HG03558 (cell line): ENCODE measurements at regions not wholly inside any gene's neighbourhood (a gene's known extent, or its start where the extent isn't known, plus 50 kb on each side); places are given as distances from the start of the nearest gene placed in this dataset.

Experiments used
- ATAC-seq: cut with Tn5 transposase; IDR thresholded peaks from one replicate; pipeline ENCODE4 v1.9.1; 2021; ENCODE audit warnings: moderate number of reproducible peaks; ENCODE audit not compliant: unreplicated experiment; ENCODE audit errors: extremely low read depth

DNA sequence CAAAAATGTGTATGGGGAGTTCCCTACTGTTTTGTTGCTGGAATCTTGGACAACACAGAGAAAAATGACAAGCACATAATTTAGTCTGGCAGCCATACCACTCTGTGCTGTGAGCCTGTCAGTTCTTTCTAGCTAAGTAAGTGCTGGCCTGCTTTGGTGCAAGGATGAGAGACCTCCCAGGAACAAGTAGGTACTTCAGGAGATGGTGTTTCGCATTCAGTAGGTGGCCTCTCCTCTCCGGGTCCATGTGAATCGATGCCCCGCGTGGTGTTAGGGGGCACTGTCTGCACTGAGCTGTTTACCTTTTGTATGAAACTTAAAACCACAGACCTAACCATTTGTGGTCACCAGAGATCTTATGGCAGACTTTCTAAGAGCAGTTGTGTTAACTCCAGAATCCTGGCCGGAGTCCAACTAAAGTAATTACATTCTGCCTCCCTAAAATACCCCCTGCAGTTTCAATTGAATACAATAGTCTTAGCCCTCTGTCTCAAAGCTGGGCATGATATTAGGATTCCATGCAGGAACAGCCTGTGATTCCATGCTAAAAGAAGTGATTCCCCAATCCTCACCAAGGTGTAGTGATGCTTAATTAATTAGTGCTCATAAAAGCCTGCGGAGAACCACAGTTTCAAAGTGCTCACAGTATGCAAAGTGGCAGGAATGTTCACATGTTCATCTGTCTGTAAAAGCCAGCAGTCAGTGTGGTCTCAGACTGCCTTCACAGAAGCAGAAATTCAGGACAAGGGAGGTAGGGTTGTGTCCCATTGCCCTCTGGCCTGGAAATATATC, 64.2 kb downstream of the LLPH start:
- peak; percentile 87 for ATAC-seq

DNA sequence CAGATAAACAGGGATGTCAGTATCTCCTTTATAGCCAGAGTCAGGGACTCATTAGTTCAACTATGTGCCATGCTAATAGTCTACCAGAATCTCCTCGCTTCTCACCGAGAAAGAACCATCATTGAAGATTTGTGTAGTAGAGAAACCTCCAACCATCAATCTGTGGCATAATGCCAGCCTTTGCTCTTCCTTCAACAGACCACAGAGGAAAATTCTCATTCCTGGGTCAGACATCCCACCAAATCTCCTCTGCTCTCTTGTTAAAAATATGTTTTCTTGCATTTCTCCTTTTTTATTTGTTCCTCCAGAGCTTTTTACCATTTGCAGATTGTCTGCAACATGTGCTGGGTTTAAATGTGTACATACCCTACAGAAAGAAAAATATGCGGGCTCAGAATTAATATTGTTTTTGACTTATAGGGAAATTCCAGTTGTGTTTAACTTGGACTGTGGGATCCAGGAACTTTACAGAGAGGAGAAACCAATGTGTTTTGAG, 64.9 kb downstream of the LLPH start:
- ATAC-seq, result no peak

DNA sequence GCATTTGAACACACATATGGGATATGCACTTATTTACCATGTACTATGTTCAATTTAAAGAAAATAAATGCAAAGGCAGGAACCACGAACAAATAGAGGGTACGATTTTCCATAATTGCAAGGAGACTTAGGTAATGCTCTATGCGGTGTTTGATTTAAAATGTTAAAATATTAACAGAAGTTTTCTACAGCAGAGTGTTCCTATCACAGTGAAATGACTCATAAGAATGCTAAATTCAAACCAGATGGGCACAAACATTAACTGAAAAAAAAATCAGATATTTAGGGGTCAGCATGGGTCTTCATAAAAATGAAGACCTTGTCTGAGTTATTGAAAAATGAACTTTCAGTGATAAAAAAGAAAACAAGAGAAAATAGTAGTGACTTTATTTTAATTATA, 65.4 kb downstream of the LLPH start:
- ATAC-seq, result no peak

DNA sequence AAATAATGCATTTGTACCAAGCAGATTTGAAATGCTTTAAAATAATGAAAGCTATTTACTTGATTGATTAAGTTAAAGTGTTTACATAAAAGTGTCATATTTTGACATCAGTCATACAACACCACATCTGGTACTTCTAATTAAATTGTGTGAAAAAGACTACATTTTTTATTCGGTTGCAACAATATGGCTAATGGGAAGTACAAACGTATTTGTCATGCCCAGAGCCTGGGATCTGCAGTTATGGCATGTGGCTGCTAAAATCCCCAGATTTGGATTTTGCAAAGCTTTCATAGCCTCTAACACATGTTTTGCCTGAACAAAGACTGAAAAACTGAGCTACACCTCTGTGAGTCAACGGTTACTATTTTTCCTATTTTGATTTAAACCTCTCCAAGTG, 66.6 kb downstream of the LLPH start:
- no peak for ATAC-seq

DNA sequence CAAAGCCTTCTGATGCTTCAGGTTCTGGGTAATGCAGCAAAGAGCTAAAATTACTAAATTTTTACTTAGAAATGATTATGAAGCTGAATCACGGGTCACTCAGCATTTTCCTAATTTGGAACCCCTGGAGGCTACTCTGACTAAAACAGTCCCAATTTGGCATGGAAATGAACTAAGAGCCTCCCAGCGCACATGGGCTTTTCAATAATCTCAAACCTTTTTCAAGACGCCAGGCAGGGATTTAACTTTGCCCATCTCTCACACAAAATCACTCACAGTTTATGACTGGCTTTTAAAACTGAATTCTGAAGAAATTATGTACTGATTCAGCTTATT, 68.3 kb downstream of the LLPH start:
- no peak for ATAC-seq

DNA sequence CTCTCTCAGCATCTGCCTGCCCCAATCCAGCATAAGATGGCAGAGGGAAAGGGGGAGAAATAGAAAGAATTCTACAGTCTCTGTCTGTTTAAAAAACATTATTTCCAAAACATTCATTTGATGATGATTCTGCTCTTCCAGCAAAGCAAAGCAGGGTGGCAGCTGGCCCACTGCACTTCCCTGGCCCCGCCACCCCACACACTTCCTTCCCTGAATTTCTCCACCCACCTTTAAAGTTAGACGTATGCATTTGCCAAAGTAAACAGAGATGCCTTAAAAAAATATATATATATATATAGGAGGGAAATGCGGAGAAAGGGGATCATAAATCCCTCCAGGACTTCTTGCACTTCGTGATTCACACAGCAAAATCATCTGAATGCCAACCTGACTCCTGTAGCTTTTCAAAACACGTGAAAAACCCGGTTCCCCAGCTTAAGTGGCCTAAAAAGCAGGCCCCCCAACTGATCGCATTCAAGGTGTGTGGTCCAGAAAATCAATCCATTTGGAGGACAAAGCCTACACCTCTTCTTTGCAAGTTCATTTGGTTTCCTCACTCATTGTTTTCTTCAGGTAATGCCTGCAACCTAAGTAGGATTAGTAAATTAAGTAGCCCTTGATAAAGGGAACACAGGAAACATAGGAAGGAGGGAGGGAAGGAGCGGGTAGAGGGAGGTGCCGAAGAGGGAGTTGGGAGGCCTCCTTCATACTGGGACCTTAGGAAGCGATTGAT, 68.8 kb downstream of the LLPH start:
- ATAC-seq, result no peak

DNA sequence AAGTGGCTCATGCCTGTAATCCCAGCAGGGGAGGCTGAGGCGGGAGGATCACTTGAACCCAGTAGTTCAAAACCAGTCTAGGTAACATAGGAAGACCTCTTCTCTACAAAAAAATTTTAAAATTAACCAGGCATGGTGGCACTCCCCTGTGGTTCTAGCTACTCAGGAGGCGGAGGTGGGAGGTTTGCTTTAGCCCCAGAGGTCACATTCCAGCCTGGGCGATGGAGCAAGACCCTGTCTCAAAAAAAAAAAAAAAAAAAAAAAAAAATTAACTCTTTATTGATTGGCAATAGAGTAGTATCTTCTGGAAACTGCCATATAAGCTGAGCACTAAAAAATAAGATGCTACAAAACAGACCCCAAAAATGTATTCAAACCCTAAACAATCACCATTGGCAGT, 69.5 kb downstream of the LLPH start:
- ATAC-seq, result no peak

DNA sequence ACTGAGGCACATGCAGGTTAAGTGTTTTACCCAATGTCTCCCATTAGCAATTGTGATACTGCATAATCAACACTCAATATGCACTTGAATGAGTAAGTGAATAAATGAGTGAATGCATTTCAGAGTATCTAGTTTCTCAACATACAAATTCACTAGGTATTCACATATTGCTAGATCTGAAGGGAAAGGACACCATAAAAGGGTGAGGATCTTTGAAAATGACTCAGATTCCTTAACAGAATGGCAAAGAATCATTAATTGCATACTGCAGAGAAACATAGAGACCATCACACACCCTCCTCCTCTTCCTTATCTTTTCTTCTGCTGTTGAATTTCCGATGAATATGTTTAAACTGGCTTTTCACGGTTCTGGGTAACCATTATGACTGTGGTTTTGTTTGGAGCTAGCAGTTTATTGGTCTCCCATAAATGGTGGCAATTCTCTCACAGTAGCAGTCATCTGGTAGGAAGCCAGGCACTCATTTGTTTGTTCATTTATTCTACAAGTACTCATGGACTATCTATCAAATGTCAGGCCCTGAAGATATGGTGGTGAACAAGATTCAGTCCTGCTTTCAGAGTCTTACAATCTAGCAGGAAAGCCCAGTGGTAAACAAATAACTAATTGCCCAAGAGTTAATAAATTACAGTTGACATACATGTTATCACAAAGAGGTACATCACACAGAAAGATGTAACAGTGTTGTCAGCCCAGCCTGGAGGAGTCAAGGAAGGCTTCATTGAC, 70.2 kb downstream of the LLPH start:
- ATAC-seq, result no peak

DNA sequence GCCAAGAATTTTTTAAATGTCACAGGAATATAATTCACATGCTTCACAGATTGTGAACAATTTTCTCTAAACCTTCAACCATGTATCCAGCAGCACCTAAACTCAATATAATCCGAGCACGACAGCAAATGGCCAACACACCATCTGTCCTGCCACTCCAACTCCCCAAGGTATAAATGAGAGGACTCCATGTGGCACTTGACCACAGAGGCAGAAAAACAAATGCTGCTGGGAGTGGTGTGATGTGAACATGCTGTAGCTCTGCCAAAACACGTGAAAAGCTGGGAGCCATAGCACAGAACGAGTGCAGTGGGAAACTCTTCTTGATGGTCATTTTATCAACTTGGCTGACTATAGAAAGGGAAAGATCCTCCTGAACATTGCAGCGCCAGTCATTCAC, 70.9 kb downstream of the LLPH start:
- ATAC-seq, result no peak

DNA sequence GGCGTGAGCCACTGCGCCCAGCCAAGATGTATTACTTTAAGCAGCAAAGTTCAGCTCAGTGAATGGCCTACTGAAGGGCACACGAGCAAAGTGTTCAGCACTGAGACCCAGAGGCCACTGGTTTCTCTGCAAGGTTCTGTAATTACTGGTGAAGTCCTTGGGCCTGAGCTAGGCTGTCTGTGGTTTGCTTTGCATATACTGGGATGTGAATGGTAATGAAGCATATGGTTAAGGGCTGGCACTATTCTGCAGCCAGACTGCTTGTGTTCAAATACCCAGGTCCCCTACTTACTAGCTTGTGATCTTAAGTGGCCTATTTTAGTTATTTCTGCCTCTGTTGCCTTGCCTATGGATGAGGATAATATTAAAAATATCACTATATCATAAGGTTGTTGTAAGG, 72.0 kb downstream of the LLPH start:
- ATAC-seq, result no peak

DNA sequence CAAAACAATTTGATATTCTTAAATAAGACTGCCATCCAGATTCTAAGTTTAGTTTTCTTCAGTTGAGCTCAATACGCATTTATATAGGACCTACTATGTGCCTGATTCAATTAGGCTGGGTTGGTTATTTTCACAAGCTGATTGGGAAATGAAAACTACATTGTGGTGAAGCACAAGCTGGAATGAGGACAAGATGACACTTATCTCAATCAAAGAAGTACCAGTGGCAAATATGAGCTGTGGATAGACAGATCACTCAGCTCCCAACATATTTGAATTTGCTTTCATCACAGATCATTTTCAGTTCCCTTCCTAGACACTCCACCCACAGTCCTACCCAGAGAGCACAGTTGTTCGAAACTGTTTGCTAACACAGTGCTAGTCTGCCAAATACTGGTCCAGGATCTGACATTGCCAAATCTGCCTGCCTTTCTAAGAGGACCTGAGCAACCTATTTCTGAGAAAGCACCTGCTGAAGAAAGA, 74.7 kb downstream of the LLPH start:
- peak; percentile 92 for ATAC-seq

DNA sequence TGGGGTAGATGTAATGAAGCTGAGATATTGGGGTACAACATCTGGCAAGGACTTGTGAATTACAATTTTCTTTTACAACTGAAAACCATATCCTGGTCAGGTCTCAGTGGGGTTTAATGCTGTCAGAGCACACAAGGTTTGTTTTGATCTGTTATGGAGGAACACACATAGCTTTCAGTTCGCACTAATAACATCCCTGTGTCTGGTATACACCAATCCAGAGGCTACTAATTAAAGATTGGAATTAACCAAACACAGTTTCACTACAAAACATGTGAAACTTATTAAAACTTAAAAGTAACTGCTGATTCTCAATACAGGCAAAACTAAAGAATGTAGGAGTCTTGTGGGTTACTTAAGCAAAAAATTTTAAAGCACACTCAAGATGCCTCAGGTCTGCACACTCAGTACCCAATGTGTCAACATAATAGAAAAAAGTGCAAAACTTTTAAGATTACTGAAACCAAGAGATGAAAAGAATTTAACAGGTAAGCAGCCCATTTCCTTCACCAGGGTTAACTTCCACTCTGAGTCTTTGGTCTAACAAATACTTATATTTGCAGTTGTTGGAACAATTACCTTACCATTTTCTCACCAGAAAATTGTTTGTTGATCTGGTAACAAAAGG, 77.4 kb downstream of the LLPH start:
- ATAC-seq, result no peak

DNA sequence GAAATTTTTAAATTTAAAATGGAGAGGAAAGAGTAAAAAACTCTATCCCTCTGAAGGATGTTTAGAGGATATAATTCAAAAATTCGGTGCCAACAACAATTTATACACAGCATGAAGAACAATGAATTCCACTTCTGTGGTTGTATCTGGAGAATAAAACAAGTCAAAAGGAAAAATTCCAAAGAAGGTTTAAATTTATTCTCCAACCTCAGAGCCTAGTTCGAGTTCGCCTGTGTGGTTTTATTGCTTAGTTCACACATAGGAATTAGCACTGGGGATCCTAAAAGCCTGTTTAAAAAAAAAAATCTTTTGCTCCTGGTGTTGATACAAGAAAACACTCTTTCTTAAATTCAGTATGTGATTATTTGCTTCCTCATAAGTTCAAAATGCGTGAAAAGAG, 79.2 kb downstream of the LLPH start:
- ATAC-seq, result no peak

DNA sequence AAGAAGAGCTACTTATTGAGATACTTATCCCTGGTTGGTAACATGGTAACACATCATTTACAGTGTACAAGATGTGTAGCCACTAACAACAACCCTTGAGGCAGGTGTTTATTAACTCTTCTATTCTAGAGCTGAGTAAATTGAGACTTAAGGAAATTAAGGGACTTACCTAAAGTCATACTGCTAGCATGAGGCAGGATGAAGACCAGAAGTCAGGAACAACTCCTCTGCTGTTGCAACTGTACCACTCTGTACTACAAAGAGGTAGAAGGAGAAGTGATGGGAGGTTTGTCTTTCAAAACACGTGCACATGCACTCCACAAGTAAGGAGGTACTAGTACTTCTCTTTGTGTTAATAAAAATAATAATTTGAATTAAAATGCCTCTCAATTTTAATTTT, 79.9 kb downstream of the LLPH start:
- ATAC-seq, result peak; percentile 27

DNA sequence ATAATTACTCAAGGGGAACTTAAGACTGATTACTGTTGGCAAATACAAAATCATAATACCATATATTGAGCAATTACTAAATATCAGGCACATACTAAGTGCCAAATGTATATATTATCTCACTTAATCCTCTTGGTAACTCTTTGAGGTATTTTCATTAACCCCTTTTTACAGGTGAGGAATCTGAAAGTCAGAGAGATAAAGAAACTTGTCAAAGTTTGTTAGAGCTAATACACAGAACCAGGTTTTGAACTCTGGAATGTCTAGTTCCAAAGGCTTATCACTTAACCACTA, 80.3 kb downstream of the LLPH start:
- ATAC-seq, result no peak

DNA sequence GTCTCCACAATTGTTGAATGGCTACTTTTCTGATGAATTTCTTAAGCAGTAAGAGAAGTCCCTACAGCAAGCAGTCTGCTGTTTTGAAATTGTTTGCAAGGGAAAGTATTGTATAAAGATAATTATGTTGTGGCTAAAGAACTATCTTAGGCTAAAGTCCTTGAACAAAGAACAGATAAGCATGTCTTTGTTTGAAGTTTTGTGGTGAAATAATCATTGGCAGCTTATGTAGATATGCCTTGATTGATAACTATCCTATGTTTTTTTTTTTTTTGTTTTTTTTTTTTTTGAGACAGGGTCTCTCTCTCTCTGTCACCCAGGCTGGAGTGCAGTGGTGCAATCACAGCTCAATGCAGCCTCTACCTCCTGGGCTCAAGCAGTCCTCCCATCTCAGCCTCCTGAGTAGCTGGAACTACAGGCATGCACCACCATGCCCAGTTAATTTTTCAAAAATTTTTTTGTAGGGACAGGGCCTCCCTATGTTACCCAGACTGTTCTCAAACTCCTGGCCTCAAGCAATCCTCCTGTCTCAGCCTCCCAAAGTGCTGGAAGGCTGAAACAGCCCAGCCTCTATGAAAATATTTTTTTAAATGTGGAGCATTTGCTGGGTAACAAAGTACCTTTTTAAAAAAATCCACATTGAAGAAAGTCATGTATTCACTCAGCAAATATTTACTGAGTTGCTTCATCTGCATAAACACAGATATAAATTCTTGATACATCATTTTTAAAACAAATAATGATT, 80.8 kb downstream of the LLPH start:
- no peak for ATAC-seq

DNA sequence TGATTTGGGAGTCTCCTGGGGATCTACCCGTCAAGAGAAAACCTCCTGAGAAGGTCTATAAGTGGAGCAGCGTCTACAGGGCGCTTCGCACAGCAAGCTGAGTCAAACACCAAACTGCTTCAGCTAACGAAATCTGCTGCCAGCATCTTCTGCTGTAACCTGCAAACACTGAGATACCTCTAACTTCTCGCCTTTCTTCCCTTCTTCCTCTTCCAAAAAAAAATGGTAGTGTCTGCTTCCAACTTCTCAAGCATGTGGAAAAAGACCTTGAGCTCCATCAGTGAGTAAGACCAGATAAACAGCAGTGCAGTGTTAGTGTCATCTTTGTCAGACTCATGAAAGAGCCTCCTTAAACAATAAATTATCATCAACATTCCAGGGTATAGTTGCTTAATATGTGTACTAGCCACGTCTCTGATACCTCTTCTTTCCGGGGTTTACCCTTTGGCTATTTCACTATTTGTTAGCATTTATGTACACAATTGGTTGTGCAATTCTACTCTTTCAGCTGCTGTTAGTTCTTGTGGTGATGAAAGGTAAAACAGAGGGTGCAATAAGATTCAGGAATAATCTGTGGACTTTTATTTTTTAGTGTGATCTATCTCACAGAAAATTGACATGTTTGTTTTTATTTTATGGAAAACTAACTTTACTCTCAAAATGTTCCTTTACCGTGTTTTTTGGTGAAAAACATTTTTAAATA, 81.6 kb downstream of the LLPH start:
- ATAC-seq, result no peak

DNA sequence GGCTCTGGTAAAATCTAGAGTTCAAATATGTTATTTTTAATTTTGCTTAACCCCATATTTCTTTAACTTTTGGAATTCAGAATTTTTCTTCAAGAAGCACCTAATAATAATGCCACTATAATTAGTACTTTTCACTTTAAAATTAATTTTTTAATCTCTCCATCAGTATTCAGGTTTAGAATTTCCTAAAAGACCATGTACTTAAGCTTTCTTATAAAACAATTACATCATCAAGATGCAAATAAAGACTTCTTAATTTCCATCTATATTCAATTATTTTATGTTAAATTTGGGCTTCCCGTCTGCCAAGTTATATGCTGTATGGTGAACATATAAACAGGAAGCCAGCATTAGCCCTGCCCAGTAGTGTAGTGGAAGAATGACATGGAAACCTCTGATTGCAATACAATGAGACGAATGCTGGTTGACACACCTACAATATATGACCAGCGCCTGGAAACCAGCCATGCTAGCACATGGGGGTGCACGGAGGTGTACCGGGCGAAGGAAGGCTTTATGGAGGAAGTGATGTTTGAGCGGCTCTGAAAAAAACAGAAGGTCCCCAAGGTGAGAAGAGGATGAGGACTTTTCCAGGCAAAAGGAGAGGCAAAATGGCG, 82.2 kb downstream of the LLPH start:
- no peak for ATAC-seq

DNA sequence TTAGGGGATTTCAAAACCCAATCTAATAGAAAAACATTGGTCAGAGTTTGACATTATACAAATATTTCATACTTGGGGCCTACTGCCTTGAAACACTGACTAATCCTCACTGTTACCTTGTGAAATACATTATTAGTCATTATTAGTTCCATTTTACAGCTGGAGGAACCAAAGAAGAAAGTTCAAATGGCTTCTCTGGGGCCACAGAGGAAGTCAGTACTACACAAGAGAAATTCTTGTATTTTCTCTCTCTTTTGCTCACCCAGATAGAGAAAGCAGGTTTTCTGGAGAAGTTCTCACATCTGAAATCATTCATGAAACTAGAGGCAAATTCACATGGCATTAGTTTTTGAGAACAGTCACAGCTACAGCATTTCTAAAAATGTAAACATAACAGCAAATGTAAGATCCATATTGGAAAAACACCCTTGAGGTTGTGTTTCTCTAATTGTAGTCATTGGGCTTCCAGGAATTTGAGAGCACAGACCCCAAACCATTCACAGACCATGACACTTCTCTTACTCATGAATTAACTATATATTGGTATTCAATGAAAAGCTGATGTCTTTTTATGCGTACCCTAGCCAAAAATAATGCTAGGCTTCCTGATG, 83.0 kb downstream of the LLPH start:
- ATAC-seq, result peak; percentile 90
